IPS DF 19.7 (cell line): ENCODE measurements at regions not wholly inside any gene's neighbourhood (a gene's known extent, or its start where the extent isn't known, plus 50 kb on each side); places are given as distances from the start of the nearest gene placed in this dataset.
"Not testable (repeated sequence)": the region's sequence is repeated elsewhere in the genome, so short reads cannot be mapped to it uniquely, and the experiment has no call there.

ENCODE experiments used
- DNase-seq: peaks from one replicate; pipeline ENCODE4 v3.0.0-alpha.2; 2013; ENCODE audit warnings: low read depth, low spot score

- no peak for DNase-seq
Measured at GRCh38 chr6:85971238-85971637, 328.6 kb upstream of the SYNCRIP start.

DNA sequence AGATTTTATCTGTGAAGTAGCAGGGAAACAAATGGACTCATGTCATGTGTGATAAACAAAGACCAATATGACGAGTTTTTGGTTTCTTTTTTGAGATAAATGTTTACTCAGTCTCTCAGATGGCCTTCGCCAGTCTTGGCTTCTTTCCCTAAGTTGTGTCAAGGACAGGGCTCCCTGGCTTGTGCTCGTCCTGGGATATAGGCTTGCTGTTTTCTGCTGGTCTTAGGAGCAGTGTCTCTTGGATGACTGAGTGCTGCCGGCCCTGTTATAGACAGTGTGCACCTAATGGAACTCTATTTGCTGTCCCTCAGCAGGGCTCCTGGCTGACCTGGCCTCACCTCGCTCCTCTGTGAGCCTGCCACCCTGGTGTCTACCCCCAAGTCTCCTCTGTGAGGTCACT is 324.1 kb upstream of the SYNCRIP start:
- no peak for DNase-seq

GRCh38 chr6:85961746-85962145 is 319.1 kb upstream of the SYNCRIP start:
- no peak for DNase-seq

GRCh38 chr6:85961125-85961524 is 318.4 kb upstream of the SYNCRIP start:
- no peak for DNase-seq

DNA sequence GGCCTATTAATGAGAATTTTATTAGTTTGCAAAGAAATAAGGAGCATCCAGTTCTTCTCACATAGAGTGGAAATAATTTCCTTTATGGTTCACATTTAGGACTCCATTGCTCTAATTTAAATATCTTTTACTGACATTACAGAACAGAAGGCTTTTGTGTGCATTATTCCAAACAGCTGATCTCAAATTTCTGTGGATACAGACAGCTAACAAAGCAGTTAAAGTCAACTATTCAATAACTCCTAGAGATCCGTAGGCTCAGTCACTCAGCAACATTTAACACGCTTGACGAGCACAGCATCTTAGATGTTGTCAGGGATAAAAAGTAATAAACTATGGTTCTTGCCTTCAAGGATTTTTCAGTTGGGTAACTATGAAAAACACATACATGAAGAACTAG is 305.8 kb upstream of the SYNCRIP start:
- no peak for DNase-seq

DNA sequence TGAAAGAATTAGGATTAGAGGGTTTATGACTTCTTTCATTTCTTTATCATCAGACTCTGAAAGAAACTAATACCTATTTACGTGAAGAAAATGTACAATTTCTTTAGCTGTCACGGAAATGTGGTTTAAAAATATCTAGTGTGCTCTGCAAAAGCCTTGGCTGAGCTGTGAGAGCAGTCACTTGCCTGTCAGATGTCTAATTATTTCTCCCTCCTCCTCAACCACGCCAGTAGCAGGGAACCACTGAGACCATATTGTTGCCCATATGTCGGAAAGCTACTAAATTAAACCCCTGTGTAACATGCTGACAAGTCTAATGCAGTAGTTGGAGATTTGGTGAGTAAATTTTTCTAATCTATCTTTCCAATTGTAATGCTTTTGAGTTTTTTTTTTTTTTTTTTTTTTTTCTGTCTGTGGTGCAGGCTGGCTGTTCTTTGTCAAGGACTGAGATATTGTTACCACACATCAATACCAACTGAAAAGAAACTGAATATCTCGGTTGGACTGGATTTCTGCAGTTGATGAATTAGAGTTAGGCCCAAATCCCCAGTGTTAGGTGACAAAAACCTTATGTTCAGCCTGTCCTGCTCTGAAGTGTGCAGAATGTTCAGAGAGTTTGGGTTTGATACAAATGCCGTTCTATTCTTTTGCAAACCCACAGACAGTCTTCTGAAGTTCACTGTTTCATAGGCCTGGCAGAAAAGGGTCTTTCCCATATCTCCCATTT is 302.9 kb upstream of the SYNCRIP start:
- DNase-seq: no peak

DNA sequence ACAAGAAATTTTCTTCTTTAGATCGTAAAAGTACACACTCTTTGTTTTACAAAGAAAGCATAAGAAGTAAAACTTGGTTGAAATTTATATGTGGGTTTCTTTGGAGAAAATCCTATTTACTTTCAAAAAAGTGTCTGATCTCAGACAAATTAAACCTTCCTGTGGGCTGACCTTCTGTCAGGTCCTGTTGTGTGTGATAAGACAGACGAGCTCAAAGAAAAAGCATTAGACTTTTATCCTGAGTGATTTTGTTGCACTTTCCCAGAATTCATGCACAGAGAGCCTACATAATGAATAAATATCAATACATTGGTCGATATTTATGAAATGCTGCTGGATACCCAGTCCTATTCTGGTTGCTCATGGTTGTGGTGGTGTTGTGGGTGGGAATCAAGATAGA is 302.1 kb upstream of the SYNCRIP start:
- DNase-seq: no peak

DNA sequence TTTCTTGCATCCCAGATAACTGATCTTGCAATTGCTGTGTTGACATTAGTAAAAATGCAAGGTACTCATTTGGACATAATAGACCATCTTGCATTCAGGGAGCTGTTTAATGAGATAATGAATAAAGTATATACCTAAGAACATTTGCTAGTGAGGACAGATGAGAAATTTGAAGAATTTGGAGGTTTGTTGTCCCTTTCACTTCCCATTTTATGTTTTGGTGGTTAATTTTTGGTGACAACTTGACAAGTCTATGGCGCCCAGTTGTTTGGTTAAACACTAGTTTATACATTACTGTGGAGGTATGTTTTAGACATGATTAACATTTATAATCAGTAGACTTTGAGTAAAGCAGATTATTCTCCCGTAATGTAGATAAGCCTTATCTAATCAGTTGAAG is 300.2 kb upstream of the SYNCRIP start:
- no peak for DNase-seq

GRCh38 chr6:85936916-85937315 is 294.2 kb upstream of the SYNCRIP start:
- no peak for DNase-seq

- DNase-seq: peak; percentile 54
Measured at GRCh38 chr6:85923013-85923430, 280.3 kb upstream of the SYNCRIP start.

GRCh38 chr6:85920782-85921181 is 278.1 kb upstream of the SYNCRIP start:
- DNase-seq: no peak

DNA sequence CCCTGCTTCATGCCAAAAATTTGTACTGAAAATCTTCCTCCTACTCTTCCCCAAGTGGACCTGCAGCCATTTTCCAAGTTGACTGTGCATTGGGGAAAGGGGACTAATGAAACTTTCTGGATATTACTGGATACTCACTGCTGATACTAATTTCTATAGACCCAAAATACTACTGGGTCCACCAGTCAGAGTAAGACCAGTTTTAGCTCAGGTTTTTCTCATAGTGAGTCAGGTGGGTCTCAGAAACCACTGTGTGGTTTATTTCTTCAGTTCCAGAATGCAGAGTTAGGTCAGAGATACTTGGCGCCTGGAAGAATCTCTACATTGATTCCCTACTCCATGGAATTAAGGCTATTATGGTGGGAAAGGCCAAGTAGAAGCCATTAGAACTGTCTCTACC is 274.8 kb upstream of the SYNCRIP start:
- no peak for DNase-seq

DNA sequence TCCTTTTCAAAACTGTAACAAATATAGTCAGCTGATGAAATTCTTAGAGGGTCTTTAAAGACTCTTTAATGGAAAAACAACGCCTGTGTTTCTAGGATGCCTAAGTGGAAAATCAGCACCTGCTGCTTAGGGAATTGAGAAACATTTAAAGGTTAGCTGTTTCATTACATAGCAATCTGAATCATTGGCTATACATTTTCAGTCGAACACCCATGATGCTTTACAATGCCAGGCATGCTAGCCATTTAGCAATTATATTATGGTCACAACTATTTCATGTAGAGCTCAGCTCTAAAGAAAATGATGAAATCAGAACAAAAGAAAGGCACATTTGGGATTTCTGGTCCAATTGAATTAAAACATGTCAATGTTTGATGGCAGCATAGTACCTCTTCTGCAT is 270.3 kb upstream of the SYNCRIP start:
- no peak for DNase-seq

- no peak for DNase-seq
Measured at GRCh38 chr6:85912582-85912981, 269.9 kb upstream of the SYNCRIP start.

GRCh38 chr6:85911067-85911466 is 268.4 kb upstream of the SYNCRIP start:
- no peak for DNase-seq

DNA sequence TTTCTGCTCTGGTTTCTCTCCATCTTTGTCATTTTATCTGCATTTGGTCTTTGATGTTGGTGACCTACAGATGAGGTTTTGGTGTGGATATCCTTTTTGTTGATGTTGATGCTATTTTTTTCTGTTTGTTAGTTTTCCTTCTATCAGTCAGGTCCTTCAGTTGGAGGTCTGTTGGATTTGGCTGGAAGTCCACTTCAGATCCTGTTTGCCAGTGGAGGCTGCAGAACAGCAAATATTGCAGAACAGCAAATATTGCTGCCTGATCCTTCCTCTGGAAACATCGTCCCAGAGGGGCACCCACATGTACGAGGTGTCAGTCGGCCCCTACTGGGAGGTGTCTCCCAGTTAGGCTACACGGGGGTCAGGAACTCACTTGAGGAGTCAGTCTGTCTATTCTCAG is 265.4 kb upstream of the SYNCRIP start:
- not testable (repeated sequence) for DNase-seq

DNA sequence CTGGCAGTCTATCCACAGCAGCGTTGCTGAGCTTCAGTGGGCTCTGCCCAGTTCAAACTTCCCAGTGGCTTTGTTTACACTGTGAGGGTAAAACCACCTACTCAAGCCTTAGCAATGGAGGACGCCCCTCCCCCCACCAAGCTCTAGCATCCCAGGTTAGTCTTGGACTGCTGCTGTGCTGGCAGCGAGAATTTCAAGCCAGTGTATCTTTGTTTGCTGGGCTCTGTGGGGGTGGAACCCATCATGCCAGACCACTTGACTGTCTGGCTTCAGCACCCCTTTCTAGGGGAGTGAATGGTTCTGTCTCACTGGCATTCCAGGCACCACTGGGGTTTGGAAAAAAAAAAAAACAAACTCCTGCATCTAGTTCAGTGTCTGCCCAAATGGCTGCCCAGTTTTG is 249.7 kb upstream of the SYNCRIP start:
- DNase-seq: no peak

- DNase-seq: no peak
Measured at GRCh38 chr6:85887461-85887860, 244.8 kb upstream of the SYNCRIP start.

DNA sequence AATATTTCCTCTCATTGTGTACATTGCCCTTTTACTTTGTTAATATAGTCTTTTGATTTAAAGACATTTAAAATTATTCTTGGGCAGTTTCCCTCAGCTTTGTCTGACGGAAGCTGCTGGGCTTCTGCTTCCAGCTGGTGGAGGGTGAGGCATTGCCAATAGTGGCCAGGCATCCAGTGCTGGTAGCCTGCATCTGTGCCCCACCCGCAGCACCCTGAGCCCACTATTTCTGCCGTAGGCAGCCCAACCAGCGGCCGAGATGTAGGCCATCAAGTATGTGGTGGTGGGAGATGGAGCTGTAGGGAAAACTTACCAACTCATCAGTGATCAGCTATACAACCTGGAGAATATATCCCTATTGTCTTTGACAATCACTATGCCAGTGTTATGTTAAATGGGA is 226.0 kb upstream of the SYNCRIP start:
- no peak for DNase-seq

DNA sequence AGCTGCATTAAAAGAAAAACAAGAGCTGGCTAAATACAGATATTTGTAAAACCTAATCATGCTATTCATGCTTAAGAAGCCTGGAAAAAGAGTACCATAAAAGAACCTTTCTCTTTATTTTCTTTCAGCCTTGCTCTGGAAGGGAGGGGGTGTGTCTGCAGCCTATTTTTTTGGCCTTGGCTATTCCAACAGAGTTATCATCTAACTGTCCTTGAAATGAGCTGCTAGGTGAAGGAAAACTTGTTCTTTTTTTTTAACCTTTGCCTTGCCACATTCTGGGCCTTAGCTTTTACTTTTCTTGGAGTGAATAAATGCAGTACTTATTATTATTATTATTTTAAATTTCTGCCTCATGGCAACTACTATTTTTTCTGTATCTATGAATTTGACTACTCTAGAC is 224.9 kb upstream of the SYNCRIP start:
- DNase-seq: no peak

GRCh38 chr6:85866758-85867401 is 224.2 kb upstream of the SYNCRIP start:
- DNase-seq: no peak

DNA sequence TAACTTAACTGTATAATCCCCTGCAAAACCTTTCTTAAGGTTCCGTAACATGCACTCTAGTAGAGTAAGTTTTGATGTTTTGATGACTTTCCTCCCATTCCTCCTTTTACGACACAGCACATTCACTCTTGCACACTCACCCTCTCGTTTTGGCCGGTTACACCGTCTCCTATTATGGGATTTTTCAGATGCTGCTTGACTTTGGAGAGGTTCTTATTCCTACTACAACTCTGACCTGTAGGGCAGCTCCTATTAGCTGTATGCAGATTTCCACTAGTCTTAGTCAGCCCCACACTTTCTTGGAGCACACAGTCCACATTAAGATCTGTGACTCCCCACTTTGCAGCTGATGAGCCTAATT is 223.7 kb upstream of the SYNCRIP start:
- DNase-seq: no peak
